ENCODE measurements at regions not wholly inside any gene's neighbourhood (a gene's known extent, or its start where the extent isn't known, plus 50 kb on each side); places are given as distances from the start of the nearest gene placed in this dataset.

DNA sequence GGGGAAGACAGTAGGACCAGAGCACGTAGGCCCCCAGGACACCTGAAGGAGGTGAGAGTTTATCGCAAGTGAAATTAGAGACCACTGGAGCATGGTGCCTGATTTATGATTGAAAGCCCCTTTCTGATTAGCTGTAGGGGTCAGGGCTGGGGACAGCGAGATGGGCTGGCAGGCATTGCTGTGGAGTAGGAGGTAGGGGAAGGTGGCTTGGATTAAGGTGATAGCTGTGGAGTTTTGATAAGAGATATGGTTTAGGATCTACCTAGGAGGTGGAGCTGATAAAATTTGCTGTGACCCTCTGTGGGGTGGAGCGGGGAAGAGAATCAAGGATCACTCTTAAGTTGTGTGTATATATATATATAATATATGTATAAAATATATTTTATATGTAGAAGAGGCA, 157.5 kb downstream of the CD8B2 start:
- no peak overlapping the region for H3K27ac ChIP-seq (ENCODE audit: low read depth, low read length)
- no peak for DNase-seq
- ATAC-seq: no peak
- no peaks in the 10 kb centered on the region for H3K4me1 ChIP-seq (ENCODE audit: control insufficient read depth in 2 of 2, insufficient read depth in 2 of 2, low read length in 2 of 2)
- Mint-ChIP-seq H3K36me3 (no peaks in the 10 kb centered on the region), H3K4me3 (no peak overlapping the region), H3K27me3 (peaks cover 0 to 5% (median 3%) of the 10 kb centered on the region in 5 donors), H3K27ac (no peak overlapping the region), H3K4me1 (no peaks in the 10 kb centered on the region), H3K9me3 (no peaks in the 10 kb centered on the region)
- POLR2A ChIA-PET: no interaction called here
- intact Hi-C loops (cut with micrococcal nuclease): no loop called here
- no peaks in the 10 kb centered on the region for H3K36me3 ChIP-seq (ENCODE audit: control insufficient read depth in 2 of 3, insufficient read depth in 3 of 3, low read length in 3 of 3)
- no peaks in the 10 kb centered on the region for H3K27me3 ChIP-seq (ENCODE audit: control insufficient read depth in 2 of 2, insufficient read depth in 2 of 2, low read length in 2 of 2)
- H3K4me3 ChIP-seq (ENCODE audit: low read length): no peak overlapping the region
- no peaks in the 10 kb centered on the region for H3K9me3 ChIP-seq (ENCODE audit: control insufficient read depth in 2 of 3, low read length in 3 of 3)
- CTCF ChIA-PET: no interaction called here

DNA sequence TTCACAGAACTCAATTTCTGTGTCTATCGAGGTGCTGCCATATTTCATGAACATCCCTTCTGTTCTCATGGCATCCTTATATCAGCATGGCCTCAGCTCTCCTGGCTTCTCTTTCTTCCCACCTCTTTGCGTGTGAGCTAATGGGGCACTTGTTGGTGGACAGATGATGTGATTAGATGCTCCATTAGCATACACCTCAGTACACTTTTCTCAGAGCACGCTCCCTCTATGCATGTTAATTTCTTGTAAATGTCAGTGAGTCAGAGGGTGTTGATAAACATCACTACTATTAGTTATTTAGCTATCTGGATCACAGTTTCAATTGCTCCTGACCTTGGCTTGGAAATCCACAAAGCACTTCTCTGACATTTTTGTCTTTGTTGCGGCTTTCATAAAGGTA, 159.4 kb downstream of the CD8B2 start:
- Mint-ChIP-seq H3K36me3 (no peaks in the 10 kb centered on the region), H3K4me1 (no peaks in the 10 kb centered on the region), H3K9me3 (no peaks in the 10 kb centered on the region), H3K27ac (no peak overlapping the region), H3K27me3 (peaks cover 0 to 18% (median 10%) of the 10 kb centered on the region in 5 donors), H3K4me3 (no peak overlapping the region)
- no peaks in the 10 kb centered on the region for H3K4me1 ChIP-seq (ENCODE audit: control insufficient read depth in 2 of 2, insufficient read depth in 2 of 2, low read length in 2 of 2)
- H3K36me3 ChIP-seq (ENCODE audit: control insufficient read depth in 2 of 3, insufficient read depth in 3 of 3, low read length in 3 of 3): no peaks in the 10 kb centered on the region
- no peaks in the 10 kb centered on the region for H3K9me3 ChIP-seq (ENCODE audit: control insufficient read depth in 2 of 3, low read length in 3 of 3)
- H3K27me3 ChIP-seq (ENCODE audit: control insufficient read depth in 2 of 2, insufficient read depth in 2 of 2, low read length in 2 of 2): no peaks in the 10 kb centered on the region
- DNase-seq: no peak
- H3K4me3 ChIP-seq (ENCODE audit: low read length): no peak overlapping the region
- H3K27ac ChIP-seq (ENCODE audit: low read depth, low read length): no peak overlapping the region
- ChIA-PET POLR2A (no interaction called here), CTCF (no interaction called here)
- ATAC-seq: no peak
- intact Hi-C loops (cut with micrococcal nuclease): no loop called here

DNA sequence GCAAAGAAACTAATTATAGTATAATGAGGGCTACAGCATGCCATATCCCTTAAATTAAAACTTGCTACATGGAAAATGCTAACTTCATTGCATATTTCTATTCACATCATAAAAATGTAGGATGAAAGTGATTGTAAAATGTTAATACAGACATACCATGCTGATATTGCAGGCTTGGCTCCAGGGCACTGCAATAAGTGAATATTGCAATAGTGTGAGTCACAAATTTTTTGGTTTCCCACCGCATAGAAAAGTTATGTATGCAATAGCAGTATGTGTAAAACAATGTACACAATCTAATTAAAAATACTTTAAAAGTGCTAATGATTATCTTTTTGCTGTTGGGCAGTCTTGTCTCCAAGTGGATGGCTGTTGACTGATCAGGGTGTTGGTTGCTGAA, 162.1 kb downstream of the CD8B2 start:
- ATAC-seq (no peak), DNase-seq (no peak)
- Histone ChIP-seq H3K36me3 (ENCODE audit: control insufficient read depth in 2 of 3, insufficient read depth in 3 of 3, low read length in 3 of 3) (no peaks in the 10 kb centered on the region), H3K27ac (ENCODE audit: low read depth, low read length) (no peak overlapping the region), H3K4me3 (ENCODE audit: low read length) (no peak overlapping the region), H3K9me3 (ENCODE audit: control insufficient read depth in 2 of 3, low read length in 3 of 3) (no peaks in the 10 kb centered on the region), H3K4me1 (ENCODE audit: control insufficient read depth in 2 of 2, insufficient read depth in 2 of 2, low read length in 2 of 2) (no peaks in the 10 kb centered on the region), H3K27me3 (ENCODE audit: control insufficient read depth in 2 of 2, insufficient read depth in 2 of 2, low read length in 2 of 2) (no peaks in the 10 kb centered on the region)
- Mint-ChIP-seq H3K36me3 (no peaks in the 10 kb centered on the region), H3K27ac (no peak overlapping the region), H3K4me3 (no peak overlapping the region), H3K4me1 (no peaks in the 10 kb centered on the region), H3K9me3 (peaks cover 0 to 2% (median 0%) of the 10 kb centered on the region in 11 donors), H3K27me3 (peaks cover 0 to 25% (median 17%) of the 10 kb centered on the region in 5 donors)
- intact Hi-C loops (cut with micrococcal nuclease): no loop called here
- POLR2A ChIA-PET: no interaction called here
- CTCF ChIA-PET: no interaction called here

- H3K27ac ChIP-seq (ENCODE audit: low read depth, low read length): no peak overlapping the region
- no peaks in the 10 kb centered on the region for H3K36me3 ChIP-seq (ENCODE audit: control insufficient read depth in 2 of 3, insufficient read depth in 3 of 3, low read length in 3 of 3)
- H3K9me3 Mint-ChIP-seq: peaks cover 0 to 21% (median 9%) of the 10 kb centered on the region in 11 donors
- CTCF ChIA-PET: no interaction called here
- no peak for DNase-seq
- no peak for ATAC-seq
- H3K4me3 ChIP-seq (ENCODE audit: low read length): no peak overlapping the region
- peaks cover 0 to 24% (median 18%) of the 10 kb centered on the region in 5 donors for H3K27me3 Mint-ChIP-seq
- no peak overlapping the region for H3K27ac Mint-ChIP-seq
- intact Hi-C loops (cut with micrococcal nuclease): no loop called here
- peaks cover 0 to 4% (median 0%) of the 10 kb centered on the region in 5 donors for H3K36me3 Mint-ChIP-seq
- POLR2A ChIA-PET: no interaction called here
- H3K4me1 ChIP-seq (ENCODE audit: control insufficient read depth in 2 of 2, insufficient read depth in 2 of 2, low read length in 2 of 2): no peaks in the 10 kb centered on the region
- peaks cover 0 to 2% (median 0%) of the 10 kb centered on the region in 7 donors for H3K4me1 Mint-ChIP-seq
- H3K4me3 Mint-ChIP-seq: no peak overlapping the region
- no peaks in the 10 kb centered on the region for H3K9me3 ChIP-seq (ENCODE audit: control insufficient read depth in 2 of 3, low read length in 3 of 3)
- H3K27me3 ChIP-seq (ENCODE audit: control insufficient read depth in 2 of 2, insufficient read depth in 2 of 2, low read length in 2 of 2): no peaks in the 10 kb centered on the region
These were observed 166.3 kb downstream of the CD8B2 start for GRCh38 chr2:106653465-106653864.

DNA sequence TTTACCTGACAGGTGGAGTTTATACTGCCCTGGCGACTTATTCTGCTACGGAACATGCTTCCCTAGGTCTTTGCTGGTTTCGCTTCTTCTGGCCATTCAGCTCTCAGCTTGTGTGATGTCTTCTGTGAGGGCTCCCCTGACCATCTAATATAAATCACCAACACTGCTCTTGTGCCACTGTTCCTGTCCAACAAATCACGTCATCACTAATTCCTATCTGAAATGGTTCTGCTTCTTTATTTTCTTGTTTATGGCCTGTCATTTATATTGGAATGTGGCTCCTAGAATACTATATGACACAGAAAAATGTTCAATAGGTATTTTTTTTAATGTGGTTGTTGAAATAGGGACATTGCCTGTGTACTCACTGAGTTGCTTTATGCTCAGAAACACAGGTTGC, 171.5 kb downstream of the CD8B2 start:
- no peak overlapping the region for H3K27ac Mint-ChIP-seq

GRCh38 chr2:106664669-106665068, 177.5 kb downstream of the CD8B2 start:
- no peak for DNase-seq
- H3K27ac Mint-ChIP-seq: no peak overlapping the region
- H3K27me3 Mint-ChIP-seq: peaks cover 0 to 47% (median 18%) of the 10 kb centered on the region in 5 donors
- Histone ChIP-seq H3K27me3 (ENCODE audit: control insufficient read depth in 2 of 2, insufficient read depth in 2 of 2, low read length in 2 of 2) (no peaks in the 10 kb centered on the region), H3K27ac (ENCODE audit: low read depth, low read length) (no peak overlapping the region), H3K36me3 (ENCODE audit: control insufficient read depth in 2 of 3, insufficient read depth in 3 of 3, low read length in 3 of 3) (no peaks in the 10 kb centered on the region), H3K4me3 (ENCODE audit: low read length) (no peak overlapping the region), H3K9me3 (ENCODE audit: control insufficient read depth in 2 of 3, low read length in 3 of 3) (no peaks in the 10 kb centered on the region), H3K4me1 (ENCODE audit: control insufficient read depth in 2 of 2, insufficient read depth in 2 of 2, low read length in 2 of 2) (no peaks in the 10 kb centered on the region)
- no peak overlapping the region for H3K4me3 Mint-ChIP-seq
- no peak for ATAC-seq
- no peaks in the 10 kb centered on the region for H3K4me1 Mint-ChIP-seq
- CTCF ChIA-PET: no interaction called here
- intact Hi-C loops (cut with micrococcal nuclease): no loop called here
- H3K9me3 Mint-ChIP-seq: peaks cover 0 to 12% (median 4%) of the 10 kb centered on the region in 11 donors
- peaks cover 0 to 4% (median 0%) of the 10 kb centered on the region in 5 donors for H3K36me3 Mint-ChIP-seq
- POLR2A ChIA-PET: no interaction called here

More for the DNA sequence above, 171.5 kb downstream of the CD8B2 start:
- H3K36me3 ChIP-seq (ENCODE audit: control insufficient read depth in 2 of 3, insufficient read depth in 3 of 3, low read length in 3 of 3): no peaks in the 10 kb centered on the region
- H3K9me3 ChIP-seq (ENCODE audit: control insufficient read depth in 2 of 3, low read length in 3 of 3): no peaks in the 10 kb centered on the region
- no peaks in the 10 kb centered on the region for H3K27me3 ChIP-seq (ENCODE audit: control insufficient read depth in 2 of 2, insufficient read depth in 2 of 2, low read length in 2 of 2)
- H3K4me3 Mint-ChIP-seq: no peak overlapping the region
- intact Hi-C loops (cut with micrococcal nuclease): no loop called here
- no peak overlapping the region for H3K27ac ChIP-seq (ENCODE audit: low read depth, low read length)
- H3K36me3 Mint-ChIP-seq: peaks cover 0 to 4% (median 0%) of the 10 kb centered on the region in 5 donors
- H3K27me3 Mint-ChIP-seq: peaks cover 0 to 20% (median 9%) of the 10 kb centered on the region in 5 donors
- DNase-seq (no peak), ATAC-seq (no peak)
- no peak overlapping the region for H3K4me3 ChIP-seq (ENCODE audit: low read length)
- H3K9me3 Mint-ChIP-seq: peaks cover 3 to 30% (median 12%) of the 10 kb centered on the region in 11 donors
- H3K4me1 ChIP-seq (ENCODE audit: control insufficient read depth in 2 of 2, insufficient read depth in 2 of 2, low read length in 2 of 2): no peaks in the 10 kb centered on the region
- POLR2A ChIA-PET: no interaction called here
- H3K4me1 Mint-ChIP-seq: peaks cover 0 to 2% (median 0%) of the 10 kb centered on the region in 7 donors
- CTCF ChIA-PET: no interaction called here

GRCh38 chr2:106667478-106668070, 180.4 kb downstream of the CD8B2 start:
- ATAC-seq (no peak), DNase-seq (no peak)
- no peak overlapping the region for H3K27ac Mint-ChIP-seq
- H3K9me3 ChIP-seq (ENCODE audit: control insufficient read depth in 2 of 3, low read length in 3 of 3): no peaks in the 10 kb centered on the region
- no peaks in the 10 kb centered on the region for H3K4me1 ChIP-seq (ENCODE audit: control insufficient read depth in 2 of 2, insufficient read depth in 2 of 2, low read length in 2 of 2)
- no peaks in the 10 kb centered on the region for H3K36me3 ChIP-seq (ENCODE audit: control insufficient read depth in 2 of 3, insufficient read depth in 3 of 3, low read length in 3 of 3)
- no peak overlapping the region for H3K4me3 Mint-ChIP-seq
- H3K4me1 Mint-ChIP-seq: no peaks in the 10 kb centered on the region
- H3K9me3 Mint-ChIP-seq: peaks cover 2 to 20% (median 7%) of the 10 kb centered on the region in 11 donors
- CTCF ChIA-PET: no interaction called here
- POLR2A ChIA-PET: no interaction called here
- no peak overlapping the region for H3K4me3 ChIP-seq (ENCODE audit: low read length)
- H3K27me3 Mint-ChIP-seq: peaks cover 0 to 39% (median 18%) of the 10 kb centered on the region in 5 donors
- H3K36me3 Mint-ChIP-seq: peaks cover 0 to 4% (median 0%) of the 10 kb centered on the region in 5 donors
- H3K27ac ChIP-seq (ENCODE audit: low read depth, low read length): no peak overlapping the region
- H3K27me3 ChIP-seq (ENCODE audit: control insufficient read depth in 2 of 2, insufficient read depth in 2 of 2, low read length in 2 of 2): no peaks in the 10 kb centered on the region
- intact Hi-C loops (cut with micrococcal nuclease): no loop called here
